GM12878 (cell line): ENCODE measurements at regions not wholly inside any gene's neighbourhood (a gene's known extent, or its start where the extent isn't known, plus 50 kb on each side); places are given as distances from the start of the nearest gene placed in this dataset.

Experiments
- CBFB ChIP-seq: IDR thresholded peaks from 2 replicates; pipeline ENCODE4 v1.6.1; 2016; ENCODE audit warnings: antibody characterized with exemption, low read depth
- CTCF ChIP-seq, 3 experiments: IDR thresholded peaks in 2 of 3; conservative IDR thresholded peaks in 1 of 3; 2 replicates each; pipeline ENCODE4 v1.5.1; 2011; ENCODE audit warnings: low read depth in 3 of 3, low read length in 3 of 3, mild to moderate bottlenecking in 3 of 3, control low read depth in 2 of 3, moderate library complexity in 2 of 3, inconsistent platforms in 1 of 3, mixed read lengths in 1 of 3; ENCODE audit not compliant: control insufficient read depth in 2 of 3, insufficient read depth in 1 of 3; ENCODE audit errors: extremely low read depth in 1 of 3
- FOS ChIP-seq: IDR thresholded peaks from 3 replicates; pipeline ENCODE4 v1.6.1; 2011; ENCODE audit warnings: borderline replicate concordance; ENCODE audit not compliant: insufficient read length; ENCODE audit errors: extremely low read depth
- GABPA ChIP-seq: IDR thresholded peaks from 2 replicates; pipeline ENCODE4 v1.6.1; 2014; ENCODE audit warnings: antibody characterized with exemption, low read depth, mild to moderate bottlenecking, inconsistent platforms
- JUND ChIP-seq: IDR thresholded peaks from 2 replicates; pipeline ENCODE4 v1.6.1; 2012; ENCODE audit warnings: low read depth, mild to moderate bottlenecking, low read length, improper control_type of control experiment, moderate library complexity
- POLR2AphosphoS5 ChIP-seq: IDR thresholded peaks from 2 replicates; pipeline ENCODE4 v1.6.1; 2011; ENCODE audit warnings: mild to moderate bottlenecking, low read length, inconsistent platforms
- RCOR1 ChIP-seq: conservative IDR thresholded peaks from 2 replicates; pipeline ENCODE4 v1.6.1; 2012; ENCODE audit warnings: low read depth, low read length, improper control_type of control experiment
- YY1 ChIP-seq: IDR thresholded peaks from 2 replicates; pipeline ENCODE4 v1.6.1; 2011; ENCODE audit warnings: low read depth, mild to moderate bottlenecking, low read length
- ZNF274 ChIP-seq: IDR thresholded peaks from one replicate; pipeline ENCODE4 v1.8.0; 2011; ENCODE audit not compliant: insufficient read length, insufficient read depth

GRCh38 chr2:142307086-142307485, 176.3 kb upstream of the LRP1B start:
- TF ChIP-seq CBFB = no peak
- no peak for TF ChIP-seq GABPA
- no peak for TF ChIP-seq YY1
- TF ChIP-seq POLR2AphosphoS5 = no peak
- no peak for TF ChIP-seq JUND
- no peak for TF ChIP-seq RCOR1
- TF ChIP-seq FOS = no peak
- no peak for TF ChIP-seq CTCF (IDR thresholded peaks at IDR 0.05 in 2 of 3, conservative IDR thresholded peaks at IDR 0.05 in 1 of 3; ENCODE audit: control insufficient read depth in 2 of 3, extremely low read depth in 1 of 3, insufficient read depth in 1 of 3, low read depth in 3 of 3, low read length in 3 of 3)
- no peak for TF ChIP-seq ZNF274
